Activated CD8-positive, alpha-beta T cell treated with anti-CD3 and anti-CD28 coated beads for 36 hours (primary cell): ENCODE measurements at regions not wholly inside any gene's neighbourhood (a gene's known extent, or its start where the extent isn't known, plus 50 kb on each side); places are given as distances from the start of the nearest gene placed in this dataset.

Experiments
- ATAC-seq: fragments of 200-7000 bp; cut with Tn5 transposase; one replicate; pipeline ENCODE4 v1.10.0; 2021; ENCODE audit warnings: mild to moderate bottlenecking, moderate library complexity
- CTCF ChIA-PET: fragments of 350-600 bp; sonication (Branson Sonifier 250); formaldehyde crosslinking; loops from one replicate; lab custom pipeline; 2021; ENCODE audit warnings: antibody characterized with exemption; lab: Charles Lee
- POLR2A ChIA-PET: fragments of 350-600 bp; sonication (Branson Sonifier 250); formaldehyde crosslinking; loops from one replicate; lab custom pipeline; 2021; ENCODE audit warnings: antibody characterized with exemption; lab: Charles Lee
- DNase-seq: peaks from one replicate; pipeline ENCODE4 v3.0.0-alpha.2; 2020
- H3K27ac Mint-ChIP-seq: one replicate; pipeline ENCODE4 v1.8.0; 2021; ENCODE audit warnings: mild to moderate bottlenecking, mixed read lengths
- H3K27me3 Mint-ChIP-seq: one replicate; pipeline ENCODE4 v1.8.0; 2021; ENCODE audit warnings: mixed read lengths
- H3K36me3 Mint-ChIP-seq: one replicate; pipeline ENCODE4 v1.8.0; 2021; ENCODE audit warnings: low read depth, mixed read lengths
- H3K4me1 Mint-ChIP-seq: one replicate; pipeline ENCODE4 v1.8.0; 2021; ENCODE audit warnings: low read depth, mixed read lengths
- H3K4me3 Mint-ChIP-seq: one replicate; pipeline ENCODE4 v1.8.0; 2021; ENCODE audit warnings: mild to moderate bottlenecking, moderate library complexity, mixed read lengths
- H3K9me3 Mint-ChIP-seq: one replicate; pipeline ENCODE4 v1.8.0; 2021; ENCODE audit warnings: mixed read lengths
- CTCF ChIP-seq: fragments of 200-600 bp; IDR thresholded peaks from one replicate; pipeline ENCODE4 v1.8.0; 2022; ENCODE audit warnings: antibody characterized with exemption, mild to moderate bottlenecking
- intact Hi-C: fragments of 100-400 bp; cut with micrococcal nuclease; formaldehyde crosslinking; loops from one replicate; pipeline ENCODE4 v1.10.0; 2022

- Mint-ChIP-seq H3K27me3 (no peaks in the 10 kb centered on the region), H3K27ac (no peak overlapping the region), H3K4me1 (no peaks in the 10 kb centered on the region), H3K9me3 (peaks cover 1% of the 10 kb centered on the region), H3K36me3 (no peaks in the 10 kb centered on the region), H3K4me3 (no peak overlapping the region)
- intact Hi-C loops = no loop called here
- no peak for DNase-seq
- CTCF ChIA-PET = no interaction called here
- POLR2A ChIA-PET = no interaction called here
- ATAC-seq = no peak
- no peak for TF ChIP-seq CTCF
Observed at GRCh38 chr5:2908086-2908485, 156.6 kb upstream of the IRX2 start.

- Mint-ChIP-seq H3K4me1 (no peaks in the 10 kb centered on the region), H3K9me3 (peaks cover 1% of the 10 kb centered on the region), H3K27ac (no peak overlapping the region), H3K27me3 (no peaks in the 10 kb centered on the region), H3K4me3 (no peak overlapping the region), H3K36me3 (no peaks in the 10 kb centered on the region)
- intact Hi-C loops = no loop called here
- DNase-seq (no peak), ATAC-seq (no peak)
- ChIA-PET CTCF (no interaction called here), POLR2A (interaction anchor here (0.6 kb wide), 1 partner anchor 137 kb away, joined by 3 read pairs; no protein-coding TSS in a partner anchor)
- no peak for TF ChIP-seq CTCF
Observed at GRCh38 chr5:2906302-2907090, 155.0 kb upstream of the IRX2 start.

GRCh38 chr5:2905741-2906140 is 154.3 kb upstream of the IRX2 start:
- TF ChIP-seq CTCF = no peak
- Mint-ChIP-seq H3K4me3 (no peak overlapping the region), H3K9me3 (peaks cover 1% of the 10 kb centered on the region), H3K4me1 (no peaks in the 10 kb centered on the region), H3K27me3 (no peaks in the 10 kb centered on the region), H3K36me3 (no peaks in the 10 kb centered on the region), H3K27ac (no peak overlapping the region)
- ChIA-PET CTCF (no interaction called here), POLR2A (no interaction called here)
- DNase-seq (no peak), ATAC-seq (no peak)
- intact Hi-C loops = no loop called here

- H3K4me1 Mint-ChIP-seq = no peaks in the 10 kb centered on the region
Observed at GRCh38 chr5:2904956-2905355, 153.5 kb upstream of the IRX2 start.

More at GRCh38 chr5:2904956-2905355, 153.5 kb upstream of the IRX2 start:
- Mint-ChIP-seq H3K4me3 (no peak overlapping the region), H3K36me3 (no peaks in the 10 kb centered on the region), H3K27me3 (no peaks in the 10 kb centered on the region), H3K27ac (no peak overlapping the region), H3K9me3 (peaks cover 1% of the 10 kb centered on the region)
- CTCF ChIA-PET = no interaction called here
- ATAC-seq (no peak), DNase-seq (no peak)
- intact Hi-C loops = no loop called here
- POLR2A ChIA-PET = no interaction called here
- TF ChIP-seq CTCF = no peak
